ENCODE measurements at regions not wholly inside any gene's neighbourhood (a gene's known extent, or its start where the extent isn't known, plus 50 kb on each side); places are given as distances from the start of the nearest gene placed in this dataset.

GRCh38 chr2:7924023-7924762, 757.7 kb upstream of the ID2 start:
- TF ChIP-seq CTCF (IDR thresholded peaks at IDR 0.05; ENCODE audit: poor library complexity, severe bottlenecking) (no peak), MXI1 (conservative IDR thresholded peaks at IDR 0.05; ENCODE audit: poor library complexity, severe bottlenecking) (no peak), POLR2AphosphoS5 (IDR thresholded peaks at IDR 0.05) (no peak), EZH2 (IDR thresholded peaks at IDR 0.05; ENCODE audit: borderline replicate concordance, insufficient read depth, low read length, poor library complexity, severe bottlenecking) (no peak)

Measured in neural cell (in vitro differentiated cells).